SK-N-MC (cell line): ENCODE measurements at regions not wholly inside any gene's neighbourhood (a gene's known extent, or its start where the extent isn't known, plus 50 kb on each side); places are given as distances from the start of the nearest gene placed in this dataset.

Experiments
- EZH2 ChIP-seq: fragments of 200-600 bp; sonication (generic); IDR thresholded peaks from one replicate; pipeline ENCODE4 v1.6.1; 2017; ENCODE audit warnings: antibody characterized with exemption
- POLR2AphosphoS5 ChIP-seq: IDR thresholded peaks from 2 replicates; pipeline ENCODE4 v1.6.1; 2012; ENCODE audit warnings: mild to moderate bottlenecking, low read depth, low read length, borderline replicate concordance

DNA sequence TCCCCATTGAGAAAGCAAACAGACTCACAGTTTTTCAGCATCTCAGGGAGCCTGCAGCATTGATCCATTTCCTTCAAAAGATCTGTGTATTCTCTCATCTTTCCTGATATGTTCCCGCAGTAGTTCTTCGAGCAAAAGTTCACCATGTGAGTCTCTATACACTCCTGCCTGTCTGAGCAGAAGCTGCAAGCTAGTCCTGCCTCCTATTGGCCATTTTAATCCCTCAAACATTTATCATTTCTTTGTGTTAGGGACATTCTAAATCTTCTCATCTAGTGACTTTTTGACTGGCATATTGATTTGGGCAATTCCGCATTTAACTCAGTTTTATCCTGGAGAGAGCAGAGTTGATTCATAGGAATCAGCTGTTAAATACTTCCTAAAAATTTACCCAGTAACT is 660.4 kb upstream of the KLF12 start:
- TF ChIP-seq EZH2 (no peak), POLR2AphosphoS5 (no peak)
